Esophagus squamous epithelium (tissue), 5 donors: ENCODE measurements at regions not wholly inside any gene's neighbourhood (a gene's known extent, or its start where the extent isn't known, plus 50 kb on each side); places are given as distances from the start of the nearest gene placed in this dataset.

ENCODE experiments used
- DNase-seq: peaks from one replicate; lab custom pipeline; 2025; lab: John Stamatoyannopoulos, UW
- H3K27ac ChIP-seq, 4 donors: fragments of 200-600 bp; sonication (generic); one replicate each; pipeline ENCODE4 v1.5.1; 2016 to 2019; ENCODE audit warnings: mild to moderate bottlenecking in 1 of 4
- H3K27me3 ChIP-seq, 4 donors: fragments of 200-600 bp; sonication (generic); 1 replicate in 3 of 4; 2 replicates in 1 of 4; pipeline versions ENCODE4 v1.5.1 to v1.6.0; 2017 to 2021; ENCODE audit warnings: antibody characterized with exemption in 1 of 4
- H3K36me3 ChIP-seq, 3 donors: fragments of 200-600 bp; sonication (generic); one replicate each; pipeline ENCODE4 v1.5.1; 2016 to 2019
- H3K4me1 ChIP-seq, 3 donors: fragments of 200-600 bp; sonication (generic); one replicate each; pipeline ENCODE4 v1.5.1; 2017 to 2019
- H3K4me3 ChIP-seq, 4 donors: fragments of 200-600 bp; sonication (generic); 1 replicate in 3 of 4; 2 replicates in 1 of 4; pipeline ENCODE4 v1.5.1; 2016 to 2019; ENCODE audit warnings: mild to moderate bottlenecking in 2 of 4, moderate library complexity in 1 of 4
- H3K9me3 ChIP-seq, 3 donors: fragments of 200-600 bp; sonication (generic); one replicate each; pipeline ENCODE4 v1.5.1; 2016 to 2019
- CTCF ChIP-seq, 6 experiments: fragments of 450-650 bp in 4 of 6; fragments of 200-600 bp in 2 of 6; sonication (generic) in 2 of 6; IDR thresholded peaks; one replicate each; pipeline ENCODE4 v1.5.1; 2016 to 2019; ENCODE audit warnings: antibody characterized with exemption in 6 of 6, mild to moderate bottlenecking in 4 of 6, moderate library complexity in 4 of 6
- POLR2A ChIP-seq, 4 donors: fragments of 450-650 bp; IDR thresholded peaks; one replicate each; pipeline ENCODE4 v1.6.1; 2017; ENCODE audit warnings: antibody characterized with exemption in 4 of 4, mild to moderate bottlenecking in 4 of 4, moderate library complexity in 3 of 4
- WGBS, 2 donors: methylation state at CpG; one replicate each; pipeline ENCODE4 v1.1.5; 2018; 5-methylcytosine and 5-hydroxymethylcytosine counted together
- intact Hi-C: fragments of 100-400 bp; cut with DNase I; formaldehyde crosslinking; loops from one replicate; pipeline ENCODE4 v1.15.0; 2022
- donor health status: DM: yes; HTN: yes; CAD: no.

- Histone ChIP-seq H3K4me1 (no peaks in the 10 kb centered on the region), H3K9me3 (peaks cover 0 to 14% (median 4%) of the 10 kb centered on the region in 3 donors), H3K36me3 (no peaks in the 10 kb centered on the region), H3K4me3 (no peak overlapping the region), H3K27ac (no peak overlapping the region), H3K27me3 (no peaks in the 10 kb centered on the region)
- intact Hi-C loops, result no loop called here
- DNase-seq, result no peak
- TF ChIP-seq CTCF (IDR thresholded peaks at IDR 0.05) (no peak), POLR2A (IDR thresholded peaks at IDR 0.05) (no peak)
These were observed 157.9 kb upstream of the CHRM3 start for GRCh38 chr1:239228451-239228850.

GRCh38 chr1:239225396-239225795 is 161.0 kb upstream of the CHRM3 start:
- H3K36me3 ChIP-seq, result no peaks in the 10 kb centered on the region
- H3K27me3 ChIP-seq, result no peaks in the 10 kb centered on the region
- H3K27ac ChIP-seq, result no peak overlapping the region
- H3K9me3 ChIP-seq, result peaks cover 0 to 14% (median 4%) of the 10 kb centered on the region in 3 donors
- no peak overlapping the region for H3K4me3 ChIP-seq
- 71% methylated on average over 2 of the region's 2 CpGs for WGBS, 2 donors
- intact Hi-C loops, result no loop called here
- H3K4me1 ChIP-seq, result no peaks in the 10 kb centered on the region
- no peak for DNase-seq
- no peak for TF ChIP-seq POLR2A (IDR thresholded peaks at IDR 0.05)
- TF ChIP-seq CTCF (IDR thresholded peaks at IDR 0.05), result no peak

- H3K36me3 ChIP-seq, result no peaks in the 10 kb centered on the region
- WGBS, 2 donors, result 84 to 87% methylated on average over 2 of the region's 2 CpGs
- no peak for DNase-seq
- TF ChIP-seq POLR2A (IDR thresholded peaks at IDR 0.05), result no peak
- TF ChIP-seq CTCF (IDR thresholded peaks at IDR 0.05), result no peak
- H3K4me3 ChIP-seq, result no peak overlapping the region
- no peaks in the 10 kb centered on the region for H3K27me3 ChIP-seq
- intact Hi-C loops, result no loop called here
- no peaks in the 10 kb centered on the region for H3K4me1 ChIP-seq
- no peak overlapping the region for H3K27ac ChIP-seq
- H3K9me3 ChIP-seq, result peaks cover 0 to 14% (median 4%) of the 10 kb centered on the region in 3 donors
These were observed 162.3 kb upstream of the CHRM3 start for GRCh38 chr1:239224100-239224499.

- H3K9me3 ChIP-seq, result peaks cover 0 to 14% (median 4%) of the 10 kb centered on the region in 3 donors
- H3K36me3 ChIP-seq, result no peaks in the 10 kb centered on the region
- H3K4me3 ChIP-seq, result no peak overlapping the region
- no peaks in the 10 kb centered on the region for H3K27me3 ChIP-seq
- TF ChIP-seq POLR2A (IDR thresholded peaks at IDR 0.05), result no peak
- intact Hi-C loops, result no loop called here
- DNase-seq, result no peak
- H3K27ac ChIP-seq, result no peak overlapping the region
- H3K4me1 ChIP-seq, result no peaks in the 10 kb centered on the region
- WGBS, 2 donors, result 58 to 72% methylated on average over 1 of the region's 1 CpG
These were observed 163.4 kb upstream of the CHRM3 start for GRCh38 chr1:239222999-239223398.

GRCh38 chr1:239221656-239222055 is 164.7 kb upstream of the CHRM3 start:
- no peak for DNase-seq
- no peaks in the 10 kb centered on the region for H3K4me1 ChIP-seq
- no peak for TF ChIP-seq POLR2A (IDR thresholded peaks at IDR 0.05)
- TF ChIP-seq CTCF (IDR thresholded peaks at IDR 0.05), result no peak

GRCh38 chr1:239219679-239220078 is 166.7 kb upstream of the CHRM3 start:
- Histone ChIP-seq H3K4me3 (no peak overlapping the region), H3K27me3 (no peaks in the 10 kb centered on the region), H3K9me3 (no peaks in the 10 kb centered on the region), H3K36me3 (no peaks in the 10 kb centered on the region), H3K27ac (no peak overlapping the region), H3K4me1 (no peaks in the 10 kb centered on the region)
- WGBS, 2 donors, result 77 to 84% methylated on average over 2 of the region's 2 CpGs
- TF ChIP-seq CTCF (IDR thresholded peaks at IDR 0.05) (no peak), POLR2A (IDR thresholded peaks at IDR 0.05) (no peak)
- DNase-seq, result no peak
- intact Hi-C loops, result no loop called here

More at GRCh38 chr1:239221656-239222055, 164.7 kb upstream of the CHRM3 start:
- Histone ChIP-seq H3K27me3 (no peaks in the 10 kb centered on the region), H3K4me3 (no peak overlapping the region), H3K9me3 (peaks cover 0 to 14% (median 4%) of the 10 kb centered on the region in 3 donors), H3K36me3 (no peaks in the 10 kb centered on the region), H3K27ac (no peak overlapping the region)
- WGBS, 2 donors, result 88 to 91% methylated on average over 2 of the region's 2 CpGs
- intact Hi-C loops, result no loop called here
